MM.1S (cell line): ENCODE measurements at regions not wholly inside any gene's neighbourhood (a gene's known extent, or its start where the extent isn't known, plus 50 kb on each side); places are given as distances from the start of the nearest gene placed in this dataset.

Source experiments
- CTCF ChIP-seq: fragments of 300-600 bp; sonication (generic); IDR thresholded peaks from 2 replicates; pipeline ENCODE4 v1.5.1; 2016; ENCODE audit warnings: antibody characterized with exemption, low read length, mixed read lengths
- EZH2 ChIP-seq: fragments of 300-600 bp; sonication (generic); optimal IDR thresholded peaks from 2 replicates; pipeline ENCODE3; 2017; ENCODE audit warnings: low read depth, mild to moderate bottlenecking, antibody characterized with exemption, low read length, mixed read lengths
- EZH2phosphoT487 ChIP-seq: fragments of 300-600 bp; sonication (generic); IDR thresholded peaks from 2 replicates; pipeline ENCODE4 v1.6.1; 2018; ENCODE audit warnings: antibody characterized with exemption, low read length

- TF ChIP-seq EZH2 (no peak), CTCF (no peak), EZH2phosphoT487 (no peak)
These were observed 239.7 kb downstream of the PTPRC start for GRCh38 chr1:198878566-198878965.
